HG03025 (cell line): ENCODE measurements at regions not wholly inside any gene's neighbourhood (a gene's known extent, or its start where the extent isn't known, plus 50 kb on each side); places are given as distances from the start of the nearest gene placed in this dataset.

Experiments
- ATAC-seq: cut with Tn5 transposase; IDR thresholded peaks from one replicate; pipeline ENCODE4 v1.9.1; 2021; ENCODE audit warnings: mild to moderate bottlenecking, moderate library complexity; ENCODE audit not compliant: unreplicated experiment, low FRiP score

- no peak for ATAC-seq
Measured at GRCh38 chr18:72102412-72102811, 441.7 kb downstream of the CBLN2 start.

DNA sequence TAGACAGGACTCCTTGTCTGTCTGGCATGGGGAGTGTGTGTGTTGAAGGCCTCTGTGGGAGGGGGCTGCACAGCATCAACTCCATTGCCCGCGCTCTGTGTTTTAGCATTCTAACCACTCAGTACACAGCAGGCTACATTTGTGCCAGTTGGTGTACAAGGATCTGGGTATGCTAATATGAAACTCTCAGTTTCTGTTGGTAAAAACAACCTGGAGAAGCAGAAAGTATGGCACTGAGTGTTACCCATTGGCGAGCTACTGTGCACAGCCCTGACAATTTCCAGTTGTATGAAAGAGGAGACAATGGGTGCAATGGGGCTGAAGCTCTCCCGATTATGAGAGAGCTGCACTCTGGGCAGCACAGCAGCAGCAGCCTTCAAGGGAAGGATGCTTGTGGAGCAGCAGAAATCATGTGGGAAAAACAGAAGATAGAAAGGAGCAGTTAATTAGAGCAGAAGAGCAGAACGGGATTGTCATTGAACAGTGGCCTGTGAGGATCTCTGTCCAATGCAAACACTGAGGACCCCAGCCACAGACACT, 443.6 kb downstream of the CBLN2 start:
- ATAC-seq: no peak

DNA sequence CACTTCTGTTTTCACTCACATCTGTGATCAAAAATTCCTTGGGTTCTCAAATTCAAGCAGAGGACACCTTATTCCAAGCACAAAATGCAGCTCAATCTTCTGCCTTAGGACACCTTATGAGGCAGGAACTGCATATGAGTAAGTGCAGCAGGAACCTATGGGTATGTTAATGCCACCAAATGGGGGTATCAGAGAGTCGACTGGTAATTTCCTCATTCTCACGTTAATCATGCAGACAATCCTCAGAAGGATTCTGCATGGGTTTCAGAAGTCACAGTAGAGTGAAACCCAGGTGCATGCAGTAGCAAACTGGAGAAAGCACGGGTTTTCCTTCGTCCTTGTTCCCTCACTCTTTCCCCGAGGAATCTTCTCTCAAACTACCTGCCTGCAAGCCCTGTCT, 452.8 kb downstream of the CBLN2 start:
- ATAC-seq: no peak

- no peak for ATAC-seq
Measured at GRCh38 chr18:72089432-72089831, 454.7 kb downstream of the CBLN2 start.

DNA sequence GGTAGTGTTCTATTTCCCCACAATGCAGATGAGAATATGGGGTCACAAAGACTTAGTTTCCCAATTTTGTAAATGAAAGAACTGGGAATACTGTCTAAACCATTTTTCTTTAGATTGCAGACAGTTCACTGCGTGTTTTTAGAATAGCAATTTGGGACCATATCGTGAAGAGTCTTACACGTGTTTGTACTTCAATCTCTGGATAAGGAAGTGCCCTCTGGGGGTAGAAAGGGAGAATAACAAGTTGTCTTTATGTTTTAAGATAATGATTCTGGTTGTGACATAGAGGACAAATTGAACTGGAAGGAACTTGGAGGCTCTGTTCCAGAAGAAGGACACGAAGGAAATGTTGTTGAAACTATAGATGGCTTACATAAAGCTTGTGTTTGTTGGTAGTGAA, 457.7 kb downstream of the CBLN2 start:
- no peak for ATAC-seq

- no peak for ATAC-seq
Measured at GRCh38 chr18:72075040-72075439, 469.1 kb downstream of the CBLN2 start.

- no peak for ATAC-seq
Measured at GRCh38 chr18:72063001-72063400, 481.1 kb downstream of the CBLN2 start.

DNA sequence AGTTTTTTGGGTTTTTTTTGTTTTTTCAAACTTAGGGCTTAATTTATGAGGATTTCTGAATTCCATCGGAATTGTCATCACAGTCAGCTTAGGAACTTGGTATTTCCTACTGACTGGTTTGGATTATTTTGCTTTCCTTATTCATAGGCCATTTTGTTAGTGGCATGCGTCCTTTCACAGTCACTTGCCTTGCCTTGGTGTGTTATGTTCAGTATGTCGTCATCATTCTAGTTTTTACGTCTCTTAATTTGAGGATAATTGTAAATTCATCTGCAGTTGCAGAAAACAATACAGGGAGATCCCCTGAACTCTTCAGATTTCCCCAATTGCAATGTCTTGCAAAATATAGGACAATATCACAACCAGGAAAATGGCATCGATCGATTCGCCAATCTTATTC, 485.3 kb downstream of the CBLN2 start:
- ATAC-seq: no peak

DNA sequence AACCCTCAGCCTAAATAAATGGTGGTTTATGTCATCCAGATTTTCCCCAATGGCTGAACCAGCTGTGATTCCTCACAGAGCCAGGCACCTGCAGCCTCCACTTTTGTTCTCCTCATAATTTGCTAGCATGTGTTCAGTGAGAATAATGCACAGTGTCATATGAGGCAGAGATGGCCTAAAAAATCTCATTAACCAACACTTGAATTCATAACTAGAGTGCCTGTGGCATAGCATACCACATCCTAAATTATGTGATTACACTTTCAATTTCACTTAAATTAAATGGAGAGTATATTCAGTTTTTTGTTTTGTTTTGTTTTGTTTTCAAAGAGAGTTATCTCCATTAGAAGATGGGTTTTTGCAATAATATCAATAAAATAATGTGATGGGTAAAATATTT, 488.0 kb downstream of the CBLN2 start:
- no peak for ATAC-seq

DNA sequence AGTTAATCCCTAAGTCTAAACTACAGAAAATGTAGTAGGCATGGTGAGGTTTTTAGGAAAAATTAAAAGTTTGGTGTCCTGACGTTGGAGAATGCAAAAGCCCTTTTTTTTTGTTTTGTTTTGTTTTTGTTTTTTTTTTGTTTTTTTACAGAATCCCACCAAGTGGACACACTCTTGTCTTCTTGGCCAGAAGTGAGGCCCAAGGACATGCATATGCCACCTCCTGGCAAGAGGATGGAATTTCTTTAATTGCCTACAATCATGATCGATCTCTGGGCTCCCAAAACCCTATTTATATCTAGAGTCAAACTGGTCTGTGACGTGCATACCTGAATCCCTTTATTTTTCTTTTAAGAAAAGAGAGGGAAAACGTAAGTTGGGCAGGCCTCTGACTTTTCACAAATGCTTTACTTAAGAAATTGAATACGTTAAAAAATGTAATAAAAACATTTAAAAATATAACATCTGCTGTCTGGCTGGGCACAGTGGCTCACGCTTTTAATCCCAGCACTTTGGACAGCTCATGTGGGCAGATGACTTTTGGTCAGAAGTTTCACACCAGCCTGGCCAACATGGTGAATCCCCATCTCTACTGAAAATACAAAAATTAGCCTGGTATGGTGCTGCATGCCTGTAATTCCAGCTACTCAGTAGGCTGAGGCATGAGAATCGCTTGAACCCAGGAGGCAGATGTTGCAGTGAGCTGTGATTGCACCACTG, 502.7 kb downstream of the CBLN2 start:
- ATAC-seq: no peak

DNA sequence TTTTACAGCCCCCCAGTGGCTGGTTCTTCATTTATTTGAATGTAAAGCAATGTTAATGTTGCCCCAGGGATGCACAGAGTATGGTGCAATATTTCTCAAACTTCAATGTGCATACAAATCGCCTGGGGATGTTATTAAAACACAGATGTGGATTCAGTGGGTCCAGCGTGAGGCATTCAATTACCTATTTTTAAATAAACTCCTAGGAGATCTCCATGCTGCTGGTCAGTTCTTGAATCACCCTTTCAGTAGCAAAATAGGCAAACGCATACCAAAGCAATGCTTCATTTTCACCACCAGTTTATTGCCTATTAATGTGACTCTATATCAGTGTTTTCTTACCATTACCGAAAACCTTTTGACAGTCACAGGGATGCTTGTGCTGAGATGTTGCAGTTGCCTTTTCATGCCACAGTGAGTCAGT, 530.7 kb downstream of the CBLN2 start:
- ATAC-seq: no peak

DNA sequence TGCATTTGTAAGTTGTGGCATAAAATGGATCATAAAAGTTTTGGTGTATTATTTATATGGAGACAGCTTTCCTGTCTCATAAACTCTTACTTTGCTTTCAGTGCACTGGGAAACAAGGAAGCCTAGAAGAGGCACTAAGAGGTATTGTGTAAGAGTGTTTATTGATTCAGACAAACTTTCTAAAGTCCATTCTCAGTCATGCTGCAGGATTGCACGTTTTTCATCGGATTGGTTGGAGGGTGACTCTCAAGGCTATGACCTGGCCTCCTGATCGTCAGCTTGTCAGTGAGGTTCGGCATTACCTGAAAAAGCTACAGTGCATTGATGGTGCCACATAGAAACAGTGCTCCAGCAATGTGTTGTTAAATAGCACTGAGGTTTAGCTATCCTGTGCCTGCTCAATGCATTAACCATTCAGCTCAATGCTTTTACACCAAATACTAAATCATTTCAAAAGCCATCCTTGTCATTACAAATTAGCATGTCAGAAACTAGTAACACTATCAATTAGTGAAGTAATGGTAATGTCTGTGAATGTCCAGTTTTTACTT, 545.5 kb downstream of the CBLN2 start:
- no peak for ATAC-seq

DNA sequence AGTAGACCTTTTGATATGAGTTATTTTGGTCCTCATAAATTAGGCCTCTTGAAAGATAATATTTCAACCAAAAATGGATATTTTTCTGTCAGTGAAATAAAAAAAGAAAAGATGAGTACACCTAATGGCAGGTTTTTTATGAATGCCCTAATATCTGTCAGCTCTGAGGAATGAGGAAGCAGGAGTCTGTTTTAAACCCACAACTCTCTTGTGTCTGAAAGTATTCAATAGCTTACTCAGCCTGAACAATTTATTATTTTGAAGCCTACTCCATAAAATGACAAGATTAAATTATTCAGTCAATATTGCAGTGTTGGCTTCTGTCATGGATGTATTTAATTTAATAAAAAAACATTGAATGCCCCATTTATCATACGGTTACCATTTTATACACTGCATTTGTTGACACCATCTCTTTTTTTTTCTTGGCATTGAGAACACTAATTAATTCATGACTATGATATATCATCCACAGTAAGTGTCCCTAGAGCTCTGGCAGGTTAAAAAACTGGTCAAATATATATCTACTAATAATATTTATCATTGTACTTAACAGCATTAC, 548.2 kb downstream of the CBLN2 start:
- ATAC-seq: no peak

GRCh38 chr18:71994273-71994672, 549.9 kb downstream of the CBLN2 start:
- no peak for ATAC-seq

- no peak for ATAC-seq
Measured at GRCh38 chr18:71989616-71990015, 554.5 kb downstream of the CBLN2 start.

DNA sequence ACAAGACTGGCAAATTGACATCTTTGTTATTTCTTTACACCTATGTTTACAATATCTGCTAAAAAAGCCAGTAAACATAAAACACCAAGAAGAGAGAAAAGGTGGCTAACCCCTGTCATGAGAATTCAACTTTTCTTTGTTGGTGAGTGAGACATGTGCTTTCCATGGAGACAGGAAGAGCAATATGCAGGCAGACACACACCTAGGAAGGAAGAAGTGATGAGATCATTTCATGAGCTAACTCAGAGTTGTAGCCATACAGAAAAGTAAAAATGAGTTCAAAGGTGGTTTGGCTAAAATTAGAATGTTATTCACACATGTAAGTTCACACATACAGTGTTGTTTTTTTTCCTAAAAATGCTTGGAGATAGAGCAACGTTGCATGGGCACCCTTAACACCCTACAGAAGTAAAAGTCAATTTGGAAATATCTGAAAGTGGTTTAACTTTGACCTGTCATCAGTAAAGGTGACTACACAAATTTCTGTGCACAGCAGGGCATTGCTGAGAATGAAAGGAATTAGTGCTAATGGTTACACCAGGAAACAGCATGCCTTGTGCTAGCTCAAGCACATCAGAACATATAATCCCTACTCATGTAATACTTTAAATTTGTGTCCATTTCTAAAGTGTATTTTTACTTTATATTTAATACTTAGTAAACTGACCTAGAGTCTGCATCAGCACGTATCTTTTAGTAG, 557.6 kb downstream of the CBLN2 start:
- no peak for ATAC-seq

GRCh38 chr18:71976744-71977143, 567.4 kb downstream of the CBLN2 start:
- ATAC-seq: no peak

DNA sequence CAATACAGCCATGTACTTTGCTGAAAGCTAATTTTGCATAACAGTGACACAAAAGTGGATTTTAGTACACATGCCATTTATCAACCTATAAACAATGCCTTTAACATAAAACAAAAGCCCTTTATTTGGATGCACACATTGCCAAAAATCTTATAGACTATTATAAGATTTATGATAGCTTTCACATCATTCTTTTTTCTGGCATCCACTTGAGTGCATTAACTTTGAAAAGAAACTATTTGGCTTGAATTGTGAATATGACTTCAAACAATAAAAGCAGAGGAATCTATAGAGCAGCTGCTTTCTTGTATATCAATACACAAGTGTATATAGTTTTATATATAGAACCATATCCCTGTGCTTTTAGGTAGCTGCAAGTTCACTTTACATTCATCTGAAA, 577.4 kb downstream of the CBLN2 start:
- no peak for ATAC-seq

DNA sequence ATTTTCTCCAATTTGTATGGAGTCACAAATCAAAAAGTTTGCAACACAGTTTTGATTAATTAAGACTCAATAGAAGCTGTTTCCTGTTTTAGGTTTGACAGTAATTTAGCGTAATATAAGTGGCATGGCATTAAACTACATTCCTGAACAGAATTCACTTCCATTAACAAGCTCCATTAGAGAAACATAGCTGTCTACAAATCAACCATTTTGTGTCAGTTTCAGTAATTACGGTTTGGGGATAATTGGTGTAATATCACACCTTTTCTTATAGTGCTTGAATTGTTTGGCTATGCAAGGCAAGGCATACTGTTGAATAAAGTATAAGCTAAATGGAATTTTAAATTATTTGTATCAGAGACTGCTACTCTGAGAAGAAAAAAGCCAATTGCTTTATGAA, 585.5 kb downstream of the CBLN2 start:
- ATAC-seq: no peak

- no peak for ATAC-seq
Measured at GRCh38 chr18:71951001-71951400, 593.1 kb downstream of the CBLN2 start.

DNA sequence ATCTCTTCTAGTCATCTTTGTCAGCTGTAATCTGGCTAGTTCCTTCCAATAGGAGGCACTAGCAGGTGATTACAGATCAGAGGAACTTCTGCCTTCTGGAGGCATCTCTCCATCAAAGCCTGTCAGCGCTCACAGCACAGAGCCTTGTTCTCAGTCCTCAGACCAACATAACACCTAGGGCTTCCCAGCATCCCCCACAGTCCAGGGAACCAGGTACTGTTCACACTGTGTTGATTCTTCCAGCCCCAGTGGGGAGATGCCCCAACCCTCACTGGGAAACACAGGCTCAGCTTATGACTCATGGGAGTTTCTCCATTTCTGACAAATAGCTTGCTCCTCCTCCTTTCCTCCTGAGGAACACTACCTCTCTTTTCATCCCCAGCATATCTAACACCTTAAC, 601.7 kb downstream of the CBLN2 start:
- ATAC-seq: no peak
